ENCODE measurements at regions not wholly inside any gene's neighbourhood (a gene's known extent, or its start where the extent isn't known, plus 50 kb on each side); places are given as distances from the start of the nearest gene placed in this dataset.

DNA sequence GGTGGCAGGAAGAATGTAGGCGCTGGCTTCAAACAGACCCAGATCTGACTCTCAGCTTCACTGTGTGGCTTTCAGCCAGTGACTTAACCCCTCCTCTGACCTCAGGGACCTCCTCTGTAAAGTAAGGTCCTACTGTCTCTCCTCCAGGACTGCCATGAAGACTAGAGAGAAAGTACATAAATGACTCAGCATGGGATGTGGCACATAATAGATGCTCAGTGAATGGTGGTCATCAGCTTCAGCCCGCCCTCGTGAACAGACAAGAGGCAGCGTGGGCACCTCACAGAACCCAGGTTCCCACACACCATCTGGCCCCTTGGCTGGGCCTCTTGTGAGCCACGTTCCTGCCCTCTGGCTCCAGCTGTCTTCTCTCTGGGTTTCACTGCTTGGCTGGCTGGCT is 126.0 kb downstream of the SYF2 start:
- H3K27me3 Mint-ChIP-seq, result peaks cover 7% of the 10 kb centered on the region
- ATAC-seq (ENCODE audit: low read depth) (no peak), DNase-seq (ENCODE audit: low spot score in 2 of 2) (no peak)
- H3K9me3 Mint-ChIP-seq, result peaks cover 7% of the 10 kb centered on the region
- H3K4me1 Mint-ChIP-seq, result peaks cover 5% of the 10 kb centered on the region
- H3K27ac Mint-ChIP-seq, result no peak overlapping the region
- H3K36me3 Mint-ChIP-seq, result peaks cover 3% of the 10 kb centered on the region
- H3K4me3 Mint-ChIP-seq, result no peak overlapping the region

GRCh38 chr1:25105836-25106235 is 126.5 kb downstream of the SYF2 start:
- Mint-ChIP-seq H3K4me3 (no peak overlapping the region), H3K27me3 (peaks cover 7% of the 10 kb centered on the region), H3K27ac (no peak overlapping the region), H3K36me3 (peaks cover 3% of the 10 kb centered on the region), H3K4me1 (peaks cover 8% of the 10 kb centered on the region), H3K9me3 (peaks cover 7% of the 10 kb centered on the region)
- no peak for DNase-seq (ENCODE audit: low spot score in 2 of 2)
- ATAC-seq (ENCODE audit: low read depth), result no peak

DNA sequence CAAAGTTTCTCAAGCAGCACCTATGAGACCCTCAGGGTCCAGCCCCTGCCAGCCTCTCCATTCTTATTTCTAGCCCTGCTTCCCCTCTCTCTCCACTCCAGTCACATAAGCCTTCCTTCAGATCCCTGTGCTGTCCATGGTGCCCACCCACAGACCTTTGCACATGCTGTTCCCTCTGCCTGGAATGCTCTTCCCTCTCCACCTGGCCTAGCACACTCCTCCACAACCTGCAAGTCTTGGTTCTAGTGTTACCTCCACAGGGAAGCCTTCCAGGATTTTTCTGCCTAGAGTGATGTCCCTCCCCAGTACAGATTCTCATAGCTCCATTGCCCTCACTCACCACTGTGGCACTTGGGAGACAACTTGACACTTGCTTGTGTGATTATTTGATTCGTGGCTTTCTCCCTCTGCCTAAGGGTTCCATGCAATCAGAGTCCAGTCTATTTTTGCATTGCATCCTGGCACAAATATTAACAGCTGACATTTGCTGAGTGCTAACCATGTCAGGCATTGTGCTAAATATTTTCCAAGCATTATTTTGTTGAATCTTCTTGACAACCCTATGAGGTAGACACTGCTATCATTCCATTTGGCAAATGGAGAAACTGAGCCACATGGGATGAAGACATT is 127.3 kb downstream of the SYF2 start:
- ATAC-seq (ENCODE audit: low read depth) (no peak), DNase-seq (ENCODE audit: low spot score in 2 of 2) (no peak)
- peaks cover 7% of the 10 kb centered on the region for H3K9me3 Mint-ChIP-seq
- peaks cover 3% of the 10 kb centered on the region for H3K36me3 Mint-ChIP-seq
- no peak overlapping the region for H3K4me3 Mint-ChIP-seq
- peaks cover 13% of the 10 kb centered on the region for H3K4me1 Mint-ChIP-seq
- peaks cover 7% of the 10 kb centered on the region for H3K27me3 Mint-ChIP-seq
- H3K27ac Mint-ChIP-seq, result no peak overlapping the region

DNA sequence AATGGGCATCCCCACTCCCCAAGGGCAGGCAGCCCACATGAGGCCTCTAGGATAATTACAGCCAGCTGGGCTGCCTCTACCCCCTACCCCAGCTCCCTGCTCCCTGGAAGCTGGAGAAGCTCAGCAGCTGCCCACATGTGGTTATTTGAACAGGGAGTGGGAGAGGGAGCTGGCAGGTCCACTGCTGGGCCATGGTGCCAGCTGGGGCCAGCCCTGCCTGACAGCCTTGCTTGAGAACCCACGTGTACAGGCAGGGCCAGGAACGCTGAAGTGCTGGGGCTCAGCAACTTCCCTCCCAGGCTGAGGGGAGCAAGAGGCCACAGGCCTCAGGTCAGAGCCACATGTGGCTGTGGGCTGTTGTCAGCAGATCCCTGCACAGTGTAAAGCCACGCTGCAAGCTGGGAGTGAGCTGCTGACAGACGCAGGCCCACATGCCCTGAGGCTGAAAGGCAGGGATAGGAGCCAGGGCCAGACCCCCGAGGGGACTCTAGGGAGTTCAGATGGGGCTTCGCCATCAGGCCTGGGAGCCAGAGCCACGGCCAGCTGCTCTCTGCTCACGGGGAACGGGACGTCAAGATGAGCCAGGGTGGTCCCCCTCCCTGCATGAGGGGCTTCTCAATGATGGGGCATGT is 129.0 kb downstream of the SYF2 start:
- Mint-ChIP-seq H3K9me3 (peaks cover 1% of the 10 kb centered on the region), H3K4me1 (peaks cover 22% of the 10 kb centered on the region), H3K36me3 (no peaks in the 10 kb centered on the region), H3K4me3 (no peak overlapping the region), H3K27me3 (peaks cover 5% of the 10 kb centered on the region), H3K27ac (no peak overlapping the region)
- no peak for DNase-seq (ENCODE audit: low spot score in 2 of 2)
- ATAC-seq (ENCODE audit: low read depth), result no peak

- ATAC-seq (ENCODE audit: low read depth) (peak; percentile 21), DNase-seq (ENCODE audit: low spot score in 2 of 2) (no peak)
- Mint-ChIP-seq H3K27ac (no peak overlapping the region), H3K36me3 (no peaks in the 10 kb centered on the region), H3K9me3 (peaks cover 1% of the 10 kb centered on the region), H3K27me3 (peaks cover 2% of the 10 kb centered on the region), H3K4me1 (peaks cover 27% of the 10 kb centered on the region), H3K4me3 (no peak overlapping the region)
Observed at GRCh38 chr1:25100151-25100833, 132.0 kb downstream of the SYF2 start.

DNA sequence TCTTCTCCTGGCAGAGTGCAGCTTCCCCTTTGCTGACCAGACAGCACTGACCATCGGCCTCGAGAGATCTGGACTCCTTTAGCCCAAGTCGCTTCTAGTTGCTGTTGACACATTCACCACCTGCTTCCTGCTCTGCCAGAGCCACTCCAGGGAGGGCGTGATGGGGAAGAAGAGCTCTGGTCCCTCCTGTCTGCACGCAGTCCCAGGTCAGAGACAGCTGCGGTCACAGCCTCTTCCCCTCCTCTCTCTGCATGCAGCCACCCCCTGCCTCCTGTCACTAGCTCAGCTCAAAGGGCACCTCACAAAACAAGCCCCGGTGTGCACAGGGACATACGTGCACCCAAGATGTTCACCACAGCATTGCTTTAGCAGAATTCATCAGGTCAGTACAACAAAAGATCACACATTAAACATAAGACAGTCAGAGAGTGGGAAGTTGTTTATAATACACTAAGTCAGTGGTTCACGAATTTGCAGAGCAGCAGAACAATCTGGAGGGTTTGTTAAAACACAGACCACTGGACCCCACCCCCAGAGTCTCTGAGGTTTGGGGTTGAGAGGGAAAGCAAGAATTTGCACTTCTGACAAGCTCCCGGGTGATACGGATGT is 132.9 kb downstream of the SYF2 start:
- DNase-seq (ENCODE audit: low spot score in 2 of 2) (no peak), ATAC-seq (ENCODE audit: low read depth) (peak; percentile 40)
- H3K27ac Mint-ChIP-seq, result no peak overlapping the region
- H3K9me3 Mint-ChIP-seq, result peaks cover 1% of the 10 kb centered on the region
- no peaks in the 10 kb centered on the region for H3K27me3 Mint-ChIP-seq
- H3K4me3 Mint-ChIP-seq, result peak overlapping the region; percentile 54
- H3K4me1 Mint-ChIP-seq, result peaks cover 30% of the 10 kb centered on the region
- no peaks in the 10 kb centered on the region for H3K36me3 Mint-ChIP-seq

GRCh38 chr1:25098717-25099116 is 133.6 kb downstream of the SYF2 start:
- no peak overlapping the region for H3K27ac Mint-ChIP-seq
- H3K4me3 Mint-ChIP-seq, result no peak overlapping the region
- peaks cover 1% of the 10 kb centered on the region for H3K9me3 Mint-ChIP-seq
- H3K4me1 Mint-ChIP-seq, result peaks cover 30% of the 10 kb centered on the region
- H3K36me3 Mint-ChIP-seq, result no peaks in the 10 kb centered on the region
- ATAC-seq (ENCODE audit: low read depth) (no peak), DNase-seq (ENCODE audit: low spot score in 2 of 2) (no peak)
- no peaks in the 10 kb centered on the region for H3K27me3 Mint-ChIP-seq

DNA sequence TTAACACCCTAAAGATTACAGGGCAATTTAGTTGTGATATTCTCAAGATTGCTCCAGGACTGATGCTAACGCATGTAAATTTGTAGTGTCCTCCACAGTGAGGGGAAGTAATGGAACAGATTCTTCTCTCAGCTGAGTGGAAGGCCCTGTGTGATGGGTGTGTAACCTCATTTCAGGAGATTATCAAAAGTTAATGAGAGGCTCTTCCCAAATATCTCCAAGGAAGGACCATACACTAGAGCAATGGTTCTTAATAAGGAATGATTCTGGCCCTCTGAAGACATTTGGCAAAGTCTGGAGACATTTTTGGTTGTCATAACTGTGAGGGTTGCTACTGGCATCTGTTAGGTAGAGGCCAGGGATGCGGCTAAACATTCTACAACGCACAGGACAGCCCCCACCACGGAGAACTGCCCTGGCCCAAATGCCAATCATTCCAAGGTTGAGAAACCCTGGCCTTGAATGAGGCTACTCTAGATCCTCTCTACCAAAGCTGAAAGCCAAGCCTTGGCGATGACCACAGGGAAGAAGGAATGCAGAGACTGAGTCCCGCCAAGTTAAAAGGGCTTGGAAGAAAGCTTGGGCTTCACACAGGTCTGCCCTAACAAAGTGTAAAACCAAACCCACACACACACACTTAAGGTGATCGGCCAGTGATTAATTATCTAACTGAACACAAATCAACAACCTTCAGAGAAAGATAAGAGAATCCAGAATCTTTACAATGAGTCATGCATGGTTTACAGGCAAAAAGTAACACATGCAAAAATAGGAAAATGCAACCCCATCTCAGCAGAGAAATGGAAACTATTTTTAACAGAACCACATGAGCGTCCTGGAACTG is 135.8 kb downstream of the SYF2 start:
- peaks cover 1% of the 10 kb centered on the region for H3K9me3 Mint-ChIP-seq
- H3K36me3 Mint-ChIP-seq, result no peaks in the 10 kb centered on the region
- no peak overlapping the region for H3K27ac Mint-ChIP-seq
- H3K4me3 Mint-ChIP-seq, result no peak overlapping the region
- DNase-seq (ENCODE audit: low spot score in 2 of 2), result no peak
- H3K4me1 Mint-ChIP-seq, result peaks cover 27% of the 10 kb centered on the region
- ATAC-seq (ENCODE audit: low read depth), result no peak
- H3K27me3 Mint-ChIP-seq, result no peaks in the 10 kb centered on the region

DNA sequence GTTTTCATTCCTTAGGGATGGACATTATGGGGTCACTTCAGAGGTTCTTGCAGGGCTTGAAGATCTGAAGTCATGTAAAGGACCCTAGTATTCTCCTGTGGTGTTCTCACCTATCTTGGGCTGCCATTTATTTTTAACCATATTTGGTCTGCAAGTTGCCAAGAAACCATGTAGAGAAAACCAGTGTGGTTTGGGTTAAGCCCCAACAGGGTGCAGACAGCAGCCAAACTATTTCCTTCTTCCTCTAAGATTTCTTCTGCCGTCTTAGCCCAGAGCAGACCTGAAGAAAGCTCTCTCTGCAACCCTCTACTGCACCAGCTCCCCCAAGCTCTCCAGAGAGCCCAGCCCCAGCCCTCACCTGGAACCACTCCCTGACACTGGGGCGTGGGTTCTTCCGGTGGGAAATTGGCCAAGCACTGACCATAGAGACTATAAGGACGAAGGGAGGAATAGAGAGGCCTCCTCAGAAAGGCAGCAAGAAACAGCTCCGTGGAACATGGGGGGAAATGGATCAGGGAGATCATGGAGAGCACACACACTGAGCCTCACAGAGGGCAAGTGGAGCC is 136.6 kb downstream of the SYF2 start:
- Mint-ChIP-seq H3K4me1 (peaks cover 21% of the 10 kb centered on the region), H3K4me3 (no peak overlapping the region), H3K27me3 (no peaks in the 10 kb centered on the region), H3K36me3 (no peaks in the 10 kb centered on the region), H3K9me3 (no peaks in the 10 kb centered on the region), H3K27ac (no peak overlapping the region)
- no peak for DNase-seq (ENCODE audit: low spot score in 2 of 2)
- no peak for ATAC-seq (ENCODE audit: low read depth)

- Mint-ChIP-seq H3K4me1 (peaks cover 17% of the 10 kb centered on the region), H3K36me3 (no peaks in the 10 kb centered on the region), H3K27ac (peak overlapping the region; percentile 22), H3K9me3 (no peaks in the 10 kb centered on the region), H3K27me3 (no peaks in the 10 kb centered on the region), H3K4me3 (no peak overlapping the region)
- no peak for ATAC-seq (ENCODE audit: low read depth)
- no peak for DNase-seq (ENCODE audit: low spot score in 2 of 2)
Observed at GRCh38 chr1:25094995-25095394, 137.3 kb downstream of the SYF2 start.

GRCh38 chr1:25094229-25094628 is 138.1 kb downstream of the SYF2 start:
- no peaks in the 10 kb centered on the region for H3K36me3 Mint-ChIP-seq
- ATAC-seq (ENCODE audit: low read depth) (no peak), DNase-seq (ENCODE audit: low spot score in 2 of 2) (no peak)
- H3K9me3 Mint-ChIP-seq, result no peaks in the 10 kb centered on the region
- H3K4me1 Mint-ChIP-seq, result peaks cover 12% of the 10 kb centered on the region
- H3K4me3 Mint-ChIP-seq, result no peak overlapping the region
- no peak overlapping the region for H3K27ac Mint-ChIP-seq
- no peaks in the 10 kb centered on the region for H3K27me3 Mint-ChIP-seq

GRCh38 chr1:25091658-25092057 is 140.6 kb downstream of the SYF2 start:
- Mint-ChIP-seq H3K9me3 (no peaks in the 10 kb centered on the region), H3K27ac (no peak overlapping the region), H3K4me3 (no peak overlapping the region), H3K27me3 (peaks cover 4% of the 10 kb centered on the region), H3K36me3 (no peaks in the 10 kb centered on the region), H3K4me1 (peaks cover 13% of the 10 kb centered on the region)
- ATAC-seq (ENCODE audit: low read depth) (no peak), DNase-seq (ENCODE audit: low spot score in 2 of 2) (no peak)

DNA sequence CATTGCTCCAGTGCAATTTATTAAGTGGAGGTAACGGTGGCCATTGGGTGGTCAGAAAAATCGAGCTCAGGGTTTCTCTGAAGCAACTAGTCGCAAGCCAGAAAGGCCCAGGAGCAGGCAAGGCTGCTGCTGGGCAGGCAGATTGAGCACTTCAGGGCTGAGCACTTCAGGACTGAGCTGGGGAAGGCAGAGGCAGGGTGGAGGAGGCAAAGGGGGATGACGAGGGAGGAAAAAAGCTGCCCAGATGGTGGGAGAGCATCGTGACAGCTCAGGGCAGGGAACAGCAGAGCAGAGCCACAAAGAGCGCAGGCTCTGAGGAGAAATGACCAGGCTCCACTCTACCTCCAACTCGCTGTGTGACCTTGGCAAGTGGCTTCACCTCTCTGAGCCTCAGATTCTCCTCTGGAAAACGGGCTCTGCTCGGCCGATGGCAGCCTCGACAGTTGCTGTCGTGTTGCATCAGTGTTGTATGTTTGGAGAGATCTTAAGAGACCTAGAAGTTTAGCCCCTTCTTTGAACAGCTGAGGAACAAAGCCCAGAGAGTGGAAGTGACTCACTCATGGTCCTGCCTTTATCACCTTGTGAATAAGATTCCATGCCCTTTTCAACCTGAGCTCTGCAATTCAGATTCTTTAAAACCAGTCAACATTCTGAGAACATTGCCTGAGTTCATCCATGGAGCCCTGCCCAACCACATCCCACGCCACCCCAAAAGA is 141.4 kb downstream of the SYF2 start:
- H3K27ac Mint-ChIP-seq, result no peak overlapping the region
- H3K9me3 Mint-ChIP-seq, result no peaks in the 10 kb centered on the region

More for the DNA sequence above, 141.4 kb downstream of the SYF2 start:
- DNase-seq (ENCODE audit: low spot score in 2 of 2), result no peak
- Mint-ChIP-seq H3K4me3 (no peak overlapping the region), H3K36me3 (no peaks in the 10 kb centered on the region), H3K27me3 (peaks cover 4% of the 10 kb centered on the region), H3K4me1 (peaks cover 11% of the 10 kb centered on the region)
- no peak for ATAC-seq (ENCODE audit: low read depth)

All from memory B cell (primary cell).